ENCODE measurements at regions not wholly inside any gene's neighbourhood (a gene's known extent, or its start where the extent isn't known, plus 50 kb on each side); places are given as distances from the start of the nearest gene placed in this dataset.

- TF ChIP-seq EZH2 (IDR thresholded peaks at IDR 0.05; ENCODE audit: borderline replicate concordance, low read length): no peak
- no peak for TF ChIP-seq CTCF (conservative IDR thresholded peaks at IDR 0.05 in 1 of 2, IDR thresholded peaks at IDR 0.05 in 1 of 2; ENCODE audit: extremely low read depth in 1 of 2, insufficient read depth in 1 of 2, low read depth in 1 of 2, low read length in 2 of 2)
Measured at GRCh38 chr9:89926691-89927220, 321.9 kb downstream of the GADD45G start.

Measured in mammary epithelial cell (primary cell).